Transverse colon (tissue), 4 donors: ENCODE measurements at regions not wholly inside any gene's neighbourhood (a gene's known extent, or its start where the extent isn't known, plus 50 kb on each side); places are given as distances from the start of the nearest gene placed in this dataset.

Source experiments
- DNase-seq: peaks from one replicate; pipeline ENCODE4 v3.0.0-alpha.2; 2019
- H3K27ac ChIP-seq, 4 donors: fragments of 200-600 bp; sonication (generic); 2 replicates each; pipeline ENCODE4 v1.5.1; 2016 to 2018; ENCODE audit warnings: inconsistent platforms in 4 of 4
- H3K27me3 ChIP-seq: fragments of 200-600 bp; sonication (generic); 2 replicates; pipeline ENCODE4 v1.5.1; 2017; ENCODE audit warnings: inconsistent platforms
- H3K36me3 ChIP-seq, 4 donors: fragments of 200-600 bp; sonication (generic); 2 replicates each; pipeline ENCODE4 v1.5.1; 2017 to 2019; ENCODE audit warnings: inconsistent platforms in 4 of 4
- H3K4me1 ChIP-seq, 4 donors: fragments of 200-600 bp; sonication (generic); 2 replicates each; pipeline ENCODE4 v1.5.1; 2017 to 2020; ENCODE audit warnings: inconsistent platforms in 4 of 4
- H3K4me3 ChIP-seq, 4 donors: fragments of 200-600 bp; sonication (generic); 1 replicate in 1 of 4; 2 replicates in 3 of 4; pipeline versions ENCODE4 v1.5.1 to v1.6.1; 2017 to 2019; ENCODE audit warnings: inconsistent platforms in 4 of 4
- H3K9me3 ChIP-seq, 2 donors: fragments of 200-600 bp; sonication (generic); 2 replicates each; pipeline ENCODE4 v1.5.1; 2017 to 2019; ENCODE audit warnings: inconsistent platforms in 2 of 2
- EP300 ChIP-seq: sonication (generic); formaldehyde crosslinking; IDR thresholded peaks from one replicate; pipeline ENCODE4 v1.6.1; 2017; ENCODE audit warnings: antibody characterized with exemption, low read depth
- POLR2A ChIP-seq: fragments of 450-650 bp; IDR thresholded peaks from one replicate; pipeline ENCODE4 v1.6.1; 2016; ENCODE audit warnings: antibody characterized with exemption, mild to moderate bottlenecking, moderate library complexity
- POLR2AphosphoS5 ChIP-seq, 3 donors: sonication (generic); formaldehyde crosslinking; IDR thresholded peaks; one replicate each; pipeline ENCODE4 v1.6.1; 2016; ENCODE audit warnings: antibody characterized with exemption in 3 of 3
- WGBS, 2 donors: methylation state at CpG; one replicate each; pipeline ENCODE4 v1.1.5; 2018; ENCODE audit warnings: low coverage in 1 of 2; 5-methylcytosine and 5-hydroxymethylcytosine counted together
- in situ Hi-C, 4 donors: fragments of 200-750 bp; cut with MboI; loops; one replicate each; pipeline versions ENCODE4 v1.15.0 to v1.15.1; 2017; ENCODE audit warnings: low sequenced_read_pairs in 3 of 4, low pct_ligation_motif_present in 1 of 4, low pct_unique_long_range_greater_than_20kb in 1 of 4
- intact Hi-C: fragments of 100-400 bp; cut with DNase I; formaldehyde crosslinking; loops from one replicate; pipeline ENCODE4 v1.15.1; 2023; ENCODE audit warnings: low total_unique reads
- TF ChIP-seq, protein P1 (sequence below), 5 experiments: fragments of 200-600 bp in 3 of 5; fragments of 450-650 bp in 2 of 5; sonication (generic) in 3 of 5; IDR thresholded peaks; 1 replicate in 2 of 5; 2 replicates in 3 of 5; pipeline ENCODE4 v1.5.1; 2016 to 2017; ENCODE audit warnings: antibody characterized with exemption in 5 of 5, inconsistent platforms in 3 of 5, mild to moderate bottlenecking in 2 of 5, moderate library complexity in 1 of 5

DNA sequence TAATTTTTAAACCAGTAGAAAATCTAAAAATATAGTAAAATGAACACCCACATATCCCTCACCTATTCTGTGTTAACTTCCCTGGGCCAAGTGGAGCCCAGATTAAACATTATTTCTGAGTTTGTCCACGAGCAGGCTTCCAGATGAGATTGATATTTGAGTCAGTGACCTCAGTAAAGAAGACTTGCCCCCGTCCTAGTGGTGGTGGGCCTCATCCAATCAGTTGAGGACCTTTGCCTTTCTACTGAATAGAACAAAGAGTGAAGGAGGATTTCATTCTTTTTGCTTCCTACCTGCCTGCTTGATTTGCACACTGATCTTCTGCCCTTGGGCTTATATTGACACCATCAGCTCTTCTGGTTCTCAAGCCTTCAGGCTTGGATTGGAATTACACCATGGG lies 174.7 kb upstream of the PLEKHG7 start:
- TF ChIP-seq POLR2AphosphoS5 (IDR thresholded peaks at IDR 0.05) (no peak), EP300 (no peak), POLR2A (no peak)
- TF ChIP-seq, protein P1, sequence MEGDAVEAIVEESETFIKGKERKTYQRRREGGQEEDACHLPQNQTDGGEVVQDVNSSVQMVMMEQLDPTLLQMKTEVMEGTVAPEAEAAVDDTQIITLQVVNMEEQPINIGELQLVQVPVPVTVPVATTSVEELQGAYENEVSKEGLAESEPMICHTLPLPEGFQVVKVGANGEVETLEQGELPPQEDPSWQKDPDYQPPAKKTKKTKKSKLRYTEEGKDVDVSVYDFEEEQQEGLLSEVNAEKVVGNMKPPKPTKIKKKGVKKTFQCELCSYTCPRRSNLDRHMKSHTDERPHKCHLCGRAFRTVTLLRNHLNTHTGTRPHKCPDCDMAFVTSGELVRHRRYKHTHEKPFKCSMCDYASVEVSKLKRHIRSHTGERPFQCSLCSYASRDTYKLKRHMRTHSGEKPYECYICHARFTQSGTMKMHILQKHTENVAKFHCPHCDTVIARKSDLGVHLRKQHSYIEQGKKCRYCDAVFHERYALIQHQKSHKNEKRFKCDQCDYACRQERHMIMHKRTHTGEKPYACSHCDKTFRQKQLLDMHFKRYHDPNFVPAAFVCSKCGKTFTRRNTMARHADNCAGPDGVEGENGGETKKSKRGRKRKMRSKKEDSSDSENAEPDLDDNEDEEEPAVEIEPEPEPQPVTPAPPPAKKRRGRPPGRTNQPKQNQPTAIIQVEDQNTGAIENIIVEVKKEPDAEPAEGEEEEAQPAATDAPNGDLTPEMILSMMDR (IDR thresholded peaks at IDR 0.05) = no peak
- 86 to 94% methylated on average over 1 to 2 of the region's 2 CpGs for WGBS, 2 donors
- no peak for DNase-seq
- Histone ChIP-seq H3K9me3 (no peaks in the 10 kb centered on the region), H3K36me3 (no peaks in the 10 kb centered on the region), H3K27me3 (no peaks in the 10 kb centered on the region), H3K27ac (no peak overlapping the region), H3K4me3 (no peak overlapping the region), H3K4me1 (peaks cover 0 to 4% (median 0%) of the 10 kb centered on the region in 4 donors)
- in situ Hi-C loops (no loop called here), intact Hi-C loops (no loop called here)

DNA sequence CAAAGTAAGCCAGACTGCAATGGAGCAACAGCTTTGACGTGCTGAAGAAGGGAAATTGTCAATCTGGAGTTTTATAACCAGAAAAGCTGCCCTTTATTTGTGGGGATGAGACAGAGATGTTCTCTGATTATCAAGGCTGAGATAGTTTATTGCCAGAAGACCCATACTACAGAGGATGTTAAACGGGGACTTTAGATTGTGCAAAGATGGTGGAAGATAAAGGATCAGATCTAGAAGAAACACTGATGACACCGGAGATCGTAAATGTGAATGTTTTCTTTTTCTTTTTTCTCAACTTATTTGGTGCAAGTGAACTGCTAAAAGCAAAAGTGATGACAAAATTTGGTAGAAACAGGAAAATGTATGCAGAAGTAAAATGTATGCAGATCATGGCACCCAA lies 178.3 kb upstream of the PLEKHG7 start:
- Histone ChIP-seq H3K36me3 (no peaks in the 10 kb centered on the region), H3K9me3 (no peaks in the 10 kb centered on the region), H3K4me1 (peaks cover 0 to 4% (median 0%) of the 10 kb centered on the region in 4 donors), H3K27me3 (no peaks in the 10 kb centered on the region), H3K4me3 (no peak overlapping the region), H3K27ac (no peak overlapping the region)
- in situ Hi-C loops = no loop called here
- 88 to 96% methylated on average over 4 of the region's 4 CpGs for WGBS, 2 donors
- TF ChIP-seq, protein P1 (IDR thresholded peaks at IDR 0.05) = no peak
- TF ChIP-seq POLR2AphosphoS5 (IDR thresholded peaks at IDR 0.05) = no peak
- TF ChIP-seq POLR2A = no peak
- TF ChIP-seq EP300 = no peak
- DNase-seq = no peak
- intact Hi-C loops = no loop called here

DNA sequence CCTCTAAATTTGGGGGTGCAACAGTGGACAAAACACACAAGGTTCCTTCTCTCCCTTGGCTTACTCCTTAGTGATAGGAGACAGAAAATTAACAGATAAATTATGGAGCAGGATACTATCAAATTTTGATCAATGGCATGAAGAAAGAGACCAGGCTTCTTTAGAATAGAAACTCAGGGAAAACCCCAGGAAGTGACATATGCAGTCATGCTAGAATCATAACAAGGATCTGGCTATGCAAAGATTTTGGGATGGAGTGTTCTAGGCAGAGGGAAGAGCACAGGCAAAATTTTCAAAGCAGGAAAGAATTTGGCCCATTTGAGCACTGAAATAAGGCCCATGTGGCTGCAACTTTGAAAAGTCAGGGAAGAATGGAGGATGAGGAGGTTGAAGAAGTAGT lies 182.3 kb upstream of the PLEKHG7 start:
- no peaks in the 10 kb centered on the region for H3K27me3 ChIP-seq
- H3K9me3 ChIP-seq = no peaks in the 10 kb centered on the region
- TF ChIP-seq POLR2A (no peak), EP300 (no peak), POLR2AphosphoS5 (IDR thresholded peaks at IDR 0.05) (no peak)
- TF ChIP-seq, protein P1 (IDR thresholded peaks at IDR 0.05) = no peak
- no peak for DNase-seq
- intact Hi-C loops = no loop called here
- H3K4me3 ChIP-seq = no peak overlapping the region
- no peaks in the 10 kb centered on the region for H3K4me1 ChIP-seq
- H3K27ac ChIP-seq = no peak overlapping the region
- in situ Hi-C loops = no loop called here
- H3K36me3 ChIP-seq = no peaks in the 10 kb centered on the region

DNA sequence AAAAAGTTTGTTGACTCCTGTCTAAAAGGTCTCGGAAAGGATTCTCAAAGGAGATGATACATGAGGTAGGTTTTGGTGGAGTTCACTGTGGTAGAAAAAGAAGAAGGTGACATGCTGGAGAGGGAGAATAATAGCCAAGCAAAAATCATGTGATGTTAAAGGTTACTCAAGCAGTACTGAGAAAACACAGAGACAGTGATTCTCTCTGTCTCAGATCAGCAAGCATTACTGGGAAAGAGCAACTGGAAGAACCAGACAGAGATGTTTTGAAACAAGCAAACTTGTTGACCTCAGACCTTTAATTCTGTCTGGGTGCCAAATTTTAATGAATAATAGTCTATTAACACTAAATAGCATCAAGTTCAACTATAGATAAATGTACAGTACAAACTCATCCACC lies 183.5 kb upstream of the PLEKHG7 start:
- no peak overlapping the region for H3K4me3 ChIP-seq
- in situ Hi-C loops (no loop called here), intact Hi-C loops (no loop called here)
- TF ChIP-seq POLR2A (no peak), EP300 (no peak), POLR2AphosphoS5 (IDR thresholded peaks at IDR 0.05) (no peak)
- TF ChIP-seq, protein P1 (IDR thresholded peaks at IDR 0.05) = no peak
- no peak for DNase-seq
- no peak overlapping the region for H3K27ac ChIP-seq
- no peaks in the 10 kb centered on the region for H3K27me3 ChIP-seq
- no peaks in the 10 kb centered on the region for H3K4me1 ChIP-seq
- H3K9me3 ChIP-seq = no peaks in the 10 kb centered on the region
- no peaks in the 10 kb centered on the region for H3K36me3 ChIP-seq
- WGBS, 2 donors = 67 to 96% methylated on average over 1 of the region's 1 CpG
